Neural cell (in vitro differentiated cells): ENCODE measurements at regions not wholly inside any gene's neighbourhood (a gene's known extent, or its start where the extent isn't known, plus 50 kb on each side); places are given as distances from the start of the nearest gene placed in this dataset.

Experiments used
- H2AFZ ChIP-seq: fragments of 200-600, 300-800 bp; sonication (generic), shearing (Covaris generic); 2 replicates; pipeline ENCODE4 v1.6.0; 2014; ENCODE audit warnings: low read depth, mild to moderate bottlenecking, antibody characterized with exemption, low read length, moderate library complexity
- H3F3A ChIP-seq: fragments of 200-600 bp; shearing (Covaris generic); 2 replicates; pipeline ENCODE4 v1.6.1; 2016; ENCODE audit warnings: mild to moderate bottlenecking, moderate library complexity, mixed read lengths, antibody characterized with exemption, low read length; ENCODE audit not compliant: insufficient read depth, poor library complexity, severe bottlenecking
- H3K27ac ChIP-seq: fragments of 200-600, 300-800 bp; sonication (generic), shearing (Covaris generic); 2 replicates; pipeline ENCODE4 v1.5.1; 2014; ENCODE audit warnings: mild to moderate bottlenecking, low read length, moderate library complexity
- H3K27me3 ChIP-seq: fragments of 300-800, 200-600 bp; sonication (generic), shearing (Covaris generic); 2 replicates; pipeline ENCODE4 v1.6.0; 2014; ENCODE audit warnings: mild to moderate bottlenecking, low read depth, low read length, moderate library complexity; ENCODE audit not compliant: insufficient read depth
- H3K36me3 ChIP-seq: fragments of 300-800, 200-600 bp; sonication (generic), shearing (Covaris generic); 2 replicates; pipeline ENCODE4 v1.5.1; 2014; ENCODE audit warnings: mild to moderate bottlenecking, antibody characterized with exemption, low read length, moderate library complexity; ENCODE audit not compliant: insufficient read depth
- H3K4me2 ChIP-seq: fragments of 300-800, 200-600 bp; sonication (generic), shearing (Covaris generic); 2 replicates; pipeline ENCODE4 v1.6.0; 2014; ENCODE audit warnings: mild to moderate bottlenecking, low read length
- H3K4me3 ChIP-seq: fragments of 300-800, 200-600 bp; sonication (generic), shearing (Covaris generic); 2 replicates; pipeline ENCODE4 v1.5.1; 2014; ENCODE audit warnings: mild to moderate bottlenecking, low read length, moderate library complexity
- H3K79me2 ChIP-seq: fragments of 200-600 bp; shearing (Covaris generic); replicated peaks from 2 replicates; pipeline ENCODE4 v1.6.0; 2014; ENCODE audit warnings: mild to moderate bottlenecking, low read length, moderate library complexity; ENCODE audit not compliant: insufficient read depth
- H3K9ac ChIP-seq: fragments of 300-800, 200-600 bp; sonication (generic), shearing (Covaris generic); 2 replicates; pipeline ENCODE4 v1.6.1; 2016; ENCODE audit warnings: mild to moderate bottlenecking, low read length, mixed read lengths
- H3K9me2 ChIP-seq: fragments of 200-600 bp; shearing (Covaris generic); 2 replicates; pipeline ENCODE4 v1.6.1; 2016; ENCODE audit warnings: mild to moderate bottlenecking, low read length, mixed read lengths; ENCODE audit not compliant: insufficient read depth
- H3K9me3 ChIP-seq: fragments of 200-600, 300-800 bp; sonication (generic), shearing (Covaris generic); 2 replicates; pipeline ENCODE4 v1.6.1; 2016; ENCODE audit warnings: mild to moderate bottlenecking, mixed run types, low read length, moderate library complexity, mixed read lengths
- H4K20me1 ChIP-seq: fragments of 200-600 bp; shearing (Covaris generic); 2 replicates; pipeline ENCODE4 v1.6.1; 2016; ENCODE audit warnings: mild to moderate bottlenecking, mixed run types; ENCODE audit not compliant: insufficient read depth
- CTCF ChIP-seq: fragments of 450-650 bp; IDR thresholded peaks from 2 replicates; pipeline ENCODE4 v1.5.1; 2014; ENCODE audit warnings: antibody characterized with exemption, mild to moderate bottlenecking, moderate library complexity; ENCODE audit not compliant: poor library complexity, severe bottlenecking
- EP300 ChIP-seq: fragments of 450-650 bp; conservative IDR thresholded peaks from 2 replicates; pipeline ENCODE4 v1.6.1; 2014; ENCODE audit warnings: antibody characterized with exemption, mild to moderate bottlenecking, moderate library complexity; ENCODE audit not compliant: poor library complexity, severe bottlenecking
- EZH2 ChIP-seq: fragments of 200-600, 300-800 bp; shearing (Covaris generic), sonication (generic); IDR thresholded peaks from 2 replicates; pipeline ENCODE4 v1.6.1; 2014; ENCODE audit warnings: antibody characterized with exemption, low read length, borderline replicate concordance, mild to moderate bottlenecking; ENCODE audit not compliant: insufficient read depth, poor library complexity, severe bottlenecking
- MXI1 ChIP-seq: fragments of 450-650 bp; conservative IDR thresholded peaks from 2 replicates; pipeline ENCODE4 v1.6.1; 2014; ENCODE audit warnings: antibody characterized with exemption, mild to moderate bottlenecking; ENCODE audit not compliant: poor library complexity, severe bottlenecking
- POLR2AphosphoS5 ChIP-seq: IDR thresholded peaks from 2 replicates; pipeline ENCODE4 v1.6.1; 2012
- RAD21 ChIP-seq: fragments of 450-650 bp; conservative IDR thresholded peaks from 2 replicates; pipeline ENCODE4 v1.6.1; 2014; ENCODE audit warnings: antibody characterized with exemption, mild to moderate bottlenecking, moderate library complexity
- REST ChIP-seq: IDR thresholded peaks from 2 replicates; pipeline ENCODE4 v1.6.1; 2012; ENCODE audit warnings: borderline replicate concordance
- SMC3 ChIP-seq: fragments of 450-650 bp; conservative IDR thresholded peaks from 2 replicates; pipeline ENCODE4 v1.6.1; 2014; ENCODE audit warnings: antibody characterized with exemption, mild to moderate bottlenecking, moderate library complexity; ENCODE audit not compliant: poor library complexity
- TAF1 ChIP-seq: IDR thresholded peaks from 2 replicates; pipeline ENCODE4 v1.6.1; 2012; ENCODE audit warnings: low read depth

- H4K20me1 ChIP-seq = no peaks in the 10 kb centered on the region
- no peaks in the 10 kb centered on the region for H3K9me2 ChIP-seq
- H3K4me2 ChIP-seq = no peak overlapping the region
- H2AFZ ChIP-seq = no peak overlapping the region
- H3F3A ChIP-seq = no peaks in the 10 kb centered on the region
- no peaks in the 10 kb centered on the region for H3K27me3 ChIP-seq
- H3K4me3 ChIP-seq = no peak overlapping the region
- H3K9me3 ChIP-seq = no peaks in the 10 kb centered on the region
- TF ChIP-seq REST (no peak), CTCF (no peak), MXI1 (no peak), TAF1 (no peak), POLR2AphosphoS5 (no peak), EP300 (no peak), EZH2 (no peak), RAD21 (no peak), SMC3 (no peak)
- H3K36me3 ChIP-seq = no peaks in the 10 kb centered on the region
- H3K79me2 ChIP-seq = no peaks in the 10 kb centered on the region
- H3K9ac ChIP-seq = no peak overlapping the region
- H3K27ac ChIP-seq = no peak overlapping the region
Measured at GRCh38 chr18:1253827-1254226, 349.2 kb downstream of the ADCYAP1 start.

GRCh38 chr18:1261054-1261453 lies 356.4 kb downstream of the ADCYAP1 start:
- Histone ChIP-seq H3K4me2 (no peak overlapping the region), H3K79me2 (no peaks in the 10 kb centered on the region), H3K27me3 (no peaks in the 10 kb centered on the region), H3K4me3 (no peak overlapping the region), H3K9ac (no peak overlapping the region), H3K36me3 (no peaks in the 10 kb centered on the region), H3K9me2 (no peaks in the 10 kb centered on the region), H4K20me1 (no peaks in the 10 kb centered on the region), H3K9me3 (no peaks in the 10 kb centered on the region), H2AFZ (no peak overlapping the region), H3F3A (no peaks in the 10 kb centered on the region), H3K27ac (no peak overlapping the region)
- TF ChIP-seq SMC3 (no peak), REST (no peak), RAD21 (no peak), CTCF (no peak), TAF1 (no peak), MXI1 (no peak), POLR2AphosphoS5 (no peak), EZH2 (no peak), EP300 (no peak)
